Adrenal gland (tissue), 9 donors: ENCODE measurements at regions not wholly inside any gene's neighbourhood (a gene's known extent, or its start where the extent isn't known, plus 50 kb on each side); places are given as distances from the start of the nearest gene placed in this dataset.

Source experiments
- DNase-seq, 7 donors: peaks; one replicate each; pipeline ENCODE4 v3.0.0-alpha.2; 2019 to 2020
- H3K27ac ChIP-seq, 5 donors: fragments of 200-600 bp; sonication (generic) in 4 of 5; 1 replicate in 3 of 5; 2 replicates in 2 of 5; pipeline versions ENCODE4 v1.5.1 to v1.8.0; 2016 to 2020; ENCODE audit warnings: mild to moderate bottlenecking in 1 of 5
- H3K27me3 ChIP-seq: fragments of 200-600 bp; 2 replicates; pipeline ENCODE4 v1.8.0; 2021
- H3K36me3 ChIP-seq, 2 donors: fragments of 200-600 bp; replicated peaks in 1 of 2; 1 replicate in 1 of 2; 2 replicates in 1 of 2; pipeline versions ENCODE4 v1.5.1 to v1.8.0; 2018 to 2022
- H3K4me1 ChIP-seq, 2 donors: fragments of 200-600 bp; replicated peaks in 1 of 2; 1 replicate in 1 of 2; 2 replicates in 1 of 2; pipeline versions ENCODE4 v1.5.1 to v1.8.0; 2018 to 2021
- H3K4me3 ChIP-seq, 4 donors: fragments of 200-600 bp; sonication (generic) in 3 of 4; one replicate each; pipeline ENCODE4 v1.5.1; 2016 to 2018
- H3K9me3 ChIP-seq, 3 donors: fragments of 200-600 bp; sonication (generic) in 1 of 3; replicated peaks in 1 of 3; 1 replicate in 2 of 3; 2 replicates in 1 of 3; pipeline versions ENCODE4 v1.5.1 to v1.8.0; 2016 to 2021
- POLR2A ChIP-seq, 2 donors: fragments of 450-650 bp; IDR thresholded peaks; one replicate each; pipeline ENCODE4 v1.6.1; 2017; ENCODE audit warnings: antibody characterized with exemption in 2 of 2, mild to moderate bottlenecking in 2 of 2, moderate library complexity in 1 of 2
- WGBS, 4 donors: extraction: QIAGEN DNeasy Blood & Tissue Kit in 2 of 4; methylation state at CpG; one replicate each; pipeline versions ENCODE4 v1.1.5 to v1.1.7; 2013 to 2017; 5-methylcytosine and 5-hydroxymethylcytosine counted together
- intact Hi-C, 2 donors: fragments of 100-400 bp; cut with DNase I; formaldehyde crosslinking; loops; one replicate each; pipeline versions ENCODE4 v1.14.1 to v1.15.0; 2022 to 2023
- TF ChIP-seq, protein P1 (sequence below), 6 experiments: fragments of 450-650 bp in 4 of 6; fragments of 200-600 bp in 2 of 6; sonication (generic) in 1 of 6; IDR thresholded peaks; 1 replicate in 5 of 6; 2 replicates in 1 of 6; pipeline versions ENCODE4 v1.5.1 to v1.8.0; 2016 to 2021; ENCODE audit warnings: antibody characterized with exemption in 6 of 6, mild to moderate bottlenecking in 2 of 6, moderate library complexity in 1 of 6
- donor health status: healthy with polysubstance abuse.
- donor health status: Bipolar disorder and iron deficiency.
- donor health status: DM: yes; HTN: yes; CAD: no.
- donor health status: DM: no; HTN: no; CAD: no.
- donor health status: DM: no; HTN: no; CAD: no.

DNA sequence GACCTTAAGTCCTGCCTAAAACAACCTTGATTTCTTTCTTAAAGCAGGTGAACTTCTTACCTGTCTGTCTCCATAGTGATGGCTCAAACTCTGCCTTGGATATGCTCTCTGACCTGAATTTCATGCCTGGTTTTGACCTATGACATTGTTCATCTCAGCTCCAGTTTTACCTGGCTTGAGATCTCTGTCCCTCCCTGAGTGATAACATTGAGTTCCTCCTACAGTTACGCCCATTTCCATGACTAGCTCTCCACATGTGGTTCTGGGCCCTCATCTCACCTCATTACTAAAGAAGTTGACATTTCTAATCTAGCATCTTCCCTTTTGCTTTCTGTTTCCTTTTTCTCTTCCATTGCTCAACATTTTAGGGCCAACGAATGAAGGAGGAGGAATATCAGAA lies 233.1 kb downstream of the HHIPL2 start:
- TF ChIP-seq POLR2A (IDR thresholded peaks at IDR 0.05): no peak
- TF ChIP-seq, protein P1, sequence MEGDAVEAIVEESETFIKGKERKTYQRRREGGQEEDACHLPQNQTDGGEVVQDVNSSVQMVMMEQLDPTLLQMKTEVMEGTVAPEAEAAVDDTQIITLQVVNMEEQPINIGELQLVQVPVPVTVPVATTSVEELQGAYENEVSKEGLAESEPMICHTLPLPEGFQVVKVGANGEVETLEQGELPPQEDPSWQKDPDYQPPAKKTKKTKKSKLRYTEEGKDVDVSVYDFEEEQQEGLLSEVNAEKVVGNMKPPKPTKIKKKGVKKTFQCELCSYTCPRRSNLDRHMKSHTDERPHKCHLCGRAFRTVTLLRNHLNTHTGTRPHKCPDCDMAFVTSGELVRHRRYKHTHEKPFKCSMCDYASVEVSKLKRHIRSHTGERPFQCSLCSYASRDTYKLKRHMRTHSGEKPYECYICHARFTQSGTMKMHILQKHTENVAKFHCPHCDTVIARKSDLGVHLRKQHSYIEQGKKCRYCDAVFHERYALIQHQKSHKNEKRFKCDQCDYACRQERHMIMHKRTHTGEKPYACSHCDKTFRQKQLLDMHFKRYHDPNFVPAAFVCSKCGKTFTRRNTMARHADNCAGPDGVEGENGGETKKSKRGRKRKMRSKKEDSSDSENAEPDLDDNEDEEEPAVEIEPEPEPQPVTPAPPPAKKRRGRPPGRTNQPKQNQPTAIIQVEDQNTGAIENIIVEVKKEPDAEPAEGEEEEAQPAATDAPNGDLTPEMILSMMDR (IDR thresholded peaks at IDR 0.05): no peak
- no peaks in the 10 kb centered on the region for H3K4me1 ChIP-seq
- no peak overlapping the region for H3K4me3 ChIP-seq
- no peaks in the 10 kb centered on the region for H3K36me3 ChIP-seq
- no peaks in the 10 kb centered on the region for H3K27me3 ChIP-seq
- no peak for DNase-seq
- intact Hi-C loops: no loop called here
- no peak overlapping the region for H3K27ac ChIP-seq
- no peaks in the 10 kb centered on the region for H3K9me3 ChIP-seq
- 66 to 89% (median 78%) methylated on average over 2 of the region's 2 CpGs for WGBS, 4 donors

- H3K9me3 ChIP-seq: no peaks in the 10 kb centered on the region
- peak in 5 of 7 donors; percentile 13 to 79 (median 19) for DNase-seq
- 71 to 77% (median 73%) methylated on average over 5 of the region's 5 CpGs; no CpG with 5 or more reads in 1 of the 4 donors for WGBS, 4 donors
These were observed 237.1 kb downstream of the HHIPL2 start for GRCh38 chr1:222310836-222311235.

GRCh38 chr1:222307621-222308020 lies 240.3 kb downstream of the HHIPL2 start:
- Histone ChIP-seq H3K36me3 (no peaks in the 10 kb centered on the region), H3K27me3 (no peaks in the 10 kb centered on the region), H3K4me1 (no peaks in the 10 kb centered on the region), H3K27ac (no peak overlapping the region), H3K9me3 (no peaks in the 10 kb centered on the region), H3K4me3 (no peak overlapping the region)
- no peak for TF ChIP-seq POLR2A (IDR thresholded peaks at IDR 0.05)
- TF ChIP-seq, protein P1 (IDR thresholded peaks at IDR 0.05): no peak
- WGBS, 4 donors: 36 to 60% (median 41%) methylated on average over 2 of the region's 2 CpGs
- intact Hi-C loops: no loop called here
- peak in 1 of 7 donors; percentile 68 for DNase-seq

More at GRCh38 chr1:222310836-222311235, 237.1 kb downstream of the HHIPL2 start:
- Histone ChIP-seq H3K4me3 (no peak overlapping the region), H3K27me3 (no peaks in the 10 kb centered on the region), H3K4me1 (no peaks in the 10 kb centered on the region), H3K36me3 (no peaks in the 10 kb centered on the region), H3K27ac (no peak overlapping the region)
- no peak for TF ChIP-seq POLR2A (IDR thresholded peaks at IDR 0.05)
- TF ChIP-seq, protein P1 (IDR thresholded peaks at IDR 0.05): no peak
- intact Hi-C loops: no loop called here

DNA sequence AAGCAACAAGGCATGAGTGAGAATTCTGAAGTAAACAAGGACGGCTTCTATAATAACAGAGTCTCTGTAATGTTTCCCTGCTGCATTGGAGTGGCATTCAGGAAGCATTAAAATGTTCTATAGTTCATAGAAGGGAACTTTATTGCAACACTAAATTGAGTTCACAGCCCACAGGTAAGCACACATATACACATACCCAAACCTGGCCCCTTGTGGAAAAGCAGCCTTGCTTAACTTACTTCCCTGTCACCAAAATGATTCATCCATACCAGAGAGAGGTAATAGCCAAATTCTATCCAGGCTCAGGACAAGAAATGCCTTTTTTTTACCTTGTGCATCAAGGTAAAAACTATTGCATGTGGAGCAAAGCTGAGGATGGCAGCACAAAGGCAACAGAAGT lies 241.4 kb downstream of the HHIPL2 start:
- Histone ChIP-seq H3K27me3 (no peaks in the 10 kb centered on the region), H3K36me3 (no peaks in the 10 kb centered on the region), H3K9me3 (no peaks in the 10 kb centered on the region), H3K4me3 (no peak overlapping the region), H3K27ac (no peak overlapping the region), H3K4me1 (no peaks in the 10 kb centered on the region)
- intact Hi-C loops: no loop called here
- 94 to 100% (median 97%) methylated on average over 1 of the region's 1 CpG for WGBS, 4 donors
- no peak for DNase-seq
- TF ChIP-seq, protein P1 (IDR thresholded peaks at IDR 0.05): no peak
- TF ChIP-seq POLR2A (IDR thresholded peaks at IDR 0.05): no peak
